ENCODE measurements at regions not wholly inside any gene's neighbourhood (a gene's known extent, or its start where the extent isn't known, plus 50 kb on each side); places are given as distances from the start of the nearest gene placed in this dataset.

DNA sequence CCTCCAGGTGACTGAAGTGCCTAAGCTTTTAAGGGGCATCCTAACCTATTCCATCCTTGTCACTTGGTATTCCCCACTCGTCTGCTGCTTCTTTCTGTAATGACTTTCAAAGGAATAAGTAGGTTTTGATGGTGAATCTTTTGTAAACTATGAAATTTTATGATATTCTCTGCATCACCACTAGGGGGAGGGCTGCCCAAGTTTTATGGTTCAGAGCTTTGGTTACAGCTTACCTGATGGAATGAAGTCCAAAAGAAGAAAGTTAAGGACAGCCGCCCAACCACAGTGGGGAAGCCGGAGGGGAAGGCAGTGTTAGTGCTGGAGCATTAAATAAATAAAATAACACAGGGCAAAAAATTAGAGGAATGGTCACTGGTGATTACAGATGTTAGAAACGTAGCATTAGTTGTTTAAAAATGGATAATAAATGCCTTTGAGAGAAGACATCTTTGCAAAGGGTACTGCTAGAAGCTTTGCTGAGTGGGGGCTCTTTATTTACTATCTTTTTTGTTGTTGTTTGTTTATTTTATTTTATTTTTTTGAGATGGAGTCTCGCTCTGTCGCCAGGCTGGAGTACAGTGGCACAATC lies 204.9 kb downstream of the GBA3 start:
- no peak overlapping the region for H3K4me3 ChIP-seq
- intact Hi-C loops (cut with DNase I) = no loop called here

DNA sequence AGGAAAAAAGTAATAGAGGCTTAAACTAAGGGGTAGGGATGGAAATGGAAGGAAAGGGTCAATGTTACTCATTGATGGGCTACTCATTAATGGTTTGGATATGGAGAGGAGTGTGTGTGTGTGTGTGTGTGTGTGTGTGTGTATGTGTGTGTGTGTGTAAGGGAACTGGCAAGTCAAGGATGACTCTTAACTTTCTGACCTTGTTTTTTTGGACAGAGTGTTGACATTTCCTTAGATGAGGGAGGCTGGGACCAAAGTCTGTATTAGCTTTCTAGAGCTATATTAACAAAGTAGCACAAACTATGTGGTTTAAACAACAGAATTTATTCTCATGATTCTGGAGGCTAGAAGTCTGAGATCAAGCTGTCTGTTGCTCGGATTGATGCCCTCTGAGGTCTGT lies 202.7 kb downstream of the GBA3 start:
- H3K27me3 ChIP-seq (replicated peaks; ENCODE audit: insufficient read depth) = no peaks in the 10 kb centered on the region
- no peak overlapping the region for H3K27ac ChIP-seq
- TF ChIP-seq POLR2A (IDR thresholded peaks at IDR 0.05) (no peak), POLR2AphosphoS5 (IDR thresholded peaks at IDR 0.05) (no peak)
- TF ChIP-seq, protein P1, sequence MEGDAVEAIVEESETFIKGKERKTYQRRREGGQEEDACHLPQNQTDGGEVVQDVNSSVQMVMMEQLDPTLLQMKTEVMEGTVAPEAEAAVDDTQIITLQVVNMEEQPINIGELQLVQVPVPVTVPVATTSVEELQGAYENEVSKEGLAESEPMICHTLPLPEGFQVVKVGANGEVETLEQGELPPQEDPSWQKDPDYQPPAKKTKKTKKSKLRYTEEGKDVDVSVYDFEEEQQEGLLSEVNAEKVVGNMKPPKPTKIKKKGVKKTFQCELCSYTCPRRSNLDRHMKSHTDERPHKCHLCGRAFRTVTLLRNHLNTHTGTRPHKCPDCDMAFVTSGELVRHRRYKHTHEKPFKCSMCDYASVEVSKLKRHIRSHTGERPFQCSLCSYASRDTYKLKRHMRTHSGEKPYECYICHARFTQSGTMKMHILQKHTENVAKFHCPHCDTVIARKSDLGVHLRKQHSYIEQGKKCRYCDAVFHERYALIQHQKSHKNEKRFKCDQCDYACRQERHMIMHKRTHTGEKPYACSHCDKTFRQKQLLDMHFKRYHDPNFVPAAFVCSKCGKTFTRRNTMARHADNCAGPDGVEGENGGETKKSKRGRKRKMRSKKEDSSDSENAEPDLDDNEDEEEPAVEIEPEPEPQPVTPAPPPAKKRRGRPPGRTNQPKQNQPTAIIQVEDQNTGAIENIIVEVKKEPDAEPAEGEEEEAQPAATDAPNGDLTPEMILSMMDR (IDR thresholded peaks at IDR 0.05) = no peak
- H3K4me1 ChIP-seq (replicated peaks) = no peaks in the 10 kb centered on the region
- H3K36me3 ChIP-seq = no peaks in the 10 kb centered on the region
- WGBS = 100% methylated on average over 1 of the region's 1 CpG
- no peak for DNase-seq (ENCODE audit: low spot score)
- H3K4me3 ChIP-seq = no peak overlapping the region
- intact Hi-C loops (cut with DNase I) = no loop called here
- H3K9me3 ChIP-seq = no peaks in the 10 kb centered on the region

More for the DNA sequence above, 204.9 kb downstream of the GBA3 start:
- TF ChIP-seq POLR2A (IDR thresholded peaks at IDR 0.05) = no peak
- no peak for TF ChIP-seq POLR2AphosphoS5 (IDR thresholded peaks at IDR 0.05)
- TF ChIP-seq, protein P1 (IDR thresholded peaks at IDR 0.05) = peak; percentile 40 to 51 (median 42)
- Histone ChIP-seq H3K9me3 (no peaks in the 10 kb centered on the region), H3K27me3 (replicated peaks; ENCODE audit: insufficient read depth) (no peaks in the 10 kb centered on the region), H3K36me3 (no peaks in the 10 kb centered on the region), H3K4me1 (replicated peaks) (no peaks in the 10 kb centered on the region), H3K27ac (no peak overlapping the region)
- WGBS = 55% methylated on average over 6 of the region's 6 CpGs
- no peak for DNase-seq (ENCODE audit: low spot score)

DNA sequence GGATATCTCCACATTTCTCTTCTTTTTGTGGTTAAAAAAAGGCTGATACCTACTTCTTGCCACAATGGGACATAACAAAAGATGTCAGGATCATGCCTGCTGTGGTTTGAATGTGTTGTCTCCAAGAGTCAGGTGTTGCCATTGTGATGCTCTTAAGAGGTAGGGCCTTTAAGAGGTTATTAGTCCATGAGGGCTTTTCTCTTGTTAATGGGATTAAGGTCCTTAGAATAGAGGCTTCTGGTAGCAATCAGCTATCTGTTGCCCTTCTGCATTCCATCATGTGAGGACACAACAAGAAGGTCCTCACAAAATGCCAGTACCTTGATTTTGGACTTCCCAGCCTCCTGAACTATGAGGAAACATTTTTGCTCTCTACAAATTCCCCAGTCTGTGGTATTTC lies 191.4 kb downstream of the GBA3 start:
- TF ChIP-seq POLR2AphosphoS5 (IDR thresholded peaks at IDR 0.05) (no peak), POLR2A (IDR thresholded peaks at IDR 0.05) (no peak)
- TF ChIP-seq, protein P1 (IDR thresholded peaks at IDR 0.05) = no peak
- intact Hi-C loops (cut with DNase I) = no loop called here

DNA sequence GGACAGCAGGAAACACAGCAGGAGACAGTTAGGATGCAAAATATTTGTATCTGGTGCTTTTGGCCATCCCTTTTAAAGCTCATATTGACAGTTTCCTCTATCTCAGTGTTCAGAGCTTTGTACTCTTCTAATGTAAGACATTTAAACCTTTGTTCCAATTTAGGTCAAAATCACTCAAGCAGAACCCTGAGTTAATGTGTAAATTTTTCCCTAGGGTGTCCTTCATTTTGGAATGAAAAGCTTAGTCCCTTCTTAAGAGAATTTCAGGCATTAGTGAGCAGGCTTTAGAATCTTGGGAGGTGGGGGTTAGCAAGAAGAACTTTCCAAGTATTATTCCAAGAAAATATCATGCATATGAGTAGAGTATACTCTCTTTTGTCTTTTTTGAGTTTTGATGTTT lies 188.7 kb downstream of the GBA3 start:
- no peak overlapping the region for H3K27ac ChIP-seq
- no peak for DNase-seq (ENCODE audit: low spot score)
- H3K36me3 ChIP-seq = no peaks in the 10 kb centered on the region
- H3K9me3 ChIP-seq = no peaks in the 10 kb centered on the region
- no peaks in the 10 kb centered on the region for H3K27me3 ChIP-seq (replicated peaks; ENCODE audit: insufficient read depth)
- no peak overlapping the region for H3K4me3 ChIP-seq
- intact Hi-C loops (cut with DNase I) = no loop called here
- no peaks in the 10 kb centered on the region for H3K4me1 ChIP-seq (replicated peaks)
- TF ChIP-seq, protein P1 (IDR thresholded peaks at IDR 0.05) = no peak
- TF ChIP-seq POLR2AphosphoS5 (IDR thresholded peaks at IDR 0.05) = no peak
- no peak for TF ChIP-seq POLR2A (IDR thresholded peaks at IDR 0.05)

More for the DNA sequence above, 191.4 kb downstream of the GBA3 start:
- H3K27ac ChIP-seq = no peak overlapping the region
- no peaks in the 10 kb centered on the region for H3K9me3 ChIP-seq
- H3K4me1 ChIP-seq (replicated peaks) = no peaks in the 10 kb centered on the region
- no peaks in the 10 kb centered on the region for H3K36me3 ChIP-seq
- no peak for DNase-seq (ENCODE audit: low spot score)
- H3K27me3 ChIP-seq (replicated peaks; ENCODE audit: insufficient read depth) = no peaks in the 10 kb centered on the region
- no peak overlapping the region for H3K4me3 ChIP-seq

DNA sequence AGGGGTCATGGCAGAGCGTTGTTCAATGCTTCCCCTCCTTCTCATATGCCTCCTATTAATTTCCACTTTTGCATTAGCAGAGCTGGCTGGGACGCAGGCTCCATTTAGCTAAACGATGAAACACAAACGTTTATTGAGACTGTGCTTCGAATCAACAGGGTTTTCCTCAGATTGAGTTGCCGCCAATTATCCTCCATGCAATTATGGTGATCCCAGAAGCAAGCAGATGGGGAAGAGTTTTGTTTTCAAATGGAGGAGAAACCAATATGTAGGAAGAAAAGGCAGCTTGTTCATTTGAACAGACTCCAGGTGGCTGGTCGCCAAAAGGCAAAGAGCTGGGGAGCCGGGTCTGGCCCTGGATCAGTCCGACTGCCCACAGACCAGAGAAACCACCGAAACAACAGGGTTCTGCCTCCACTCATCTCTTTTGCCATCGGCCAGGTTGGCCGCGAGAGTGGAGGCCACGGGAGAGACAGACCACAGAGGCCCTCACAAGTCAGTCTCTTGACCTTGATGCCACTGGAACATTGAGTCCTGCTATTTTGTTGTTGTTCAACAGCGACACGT lies 184.8 kb downstream of the GBA3 start:
- Histone ChIP-seq H3K4me3 (no peak overlapping the region), H3K27me3 (replicated peaks; ENCODE audit: insufficient read depth) (no peaks in the 10 kb centered on the region), H3K4me1 (replicated peaks) (no peaks in the 10 kb centered on the region), H3K9me3 (no peaks in the 10 kb centered on the region), H3K36me3 (no peaks in the 10 kb centered on the region), H3K27ac (no peak overlapping the region)
- no peak for DNase-seq (ENCODE audit: low spot score)
- intact Hi-C loops (cut with DNase I) = no loop called here
- 85% methylated on average over 16 of the region's 16 CpGs for WGBS
- TF ChIP-seq POLR2AphosphoS5 (IDR thresholded peaks at IDR 0.05) (no peak), POLR2A (IDR thresholded peaks at IDR 0.05) (no peak)
- TF ChIP-seq, protein P1 (IDR thresholded peaks at IDR 0.05) = no peak

Data from prostate gland (tissue), 2 donors.